Caco-2 (cell line): ENCODE measurements at regions not wholly inside any gene's neighbourhood (a gene's known extent, or its start where the extent isn't known, plus 50 kb on each side); places are given as distances from the start of the nearest gene placed in this dataset.

Source experiments
- BruUV-seq: library from RNA; stranded (reverse); fragments of 400-500 nt; replicated peaks from 2 replicates; lab custom pipeline; 2021; lab: Mats Ljungman, UMichigan
- CTCF ChIA-PET: fragments of 300-600 bp; sonication (Branson Sonifier 250); formaldehyde crosslinking; loops from one replicate; lab custom pipeline; 2022; ENCODE audit warnings: antibody characterized with exemption; lab: Charles Lee
- POLR2A ChIA-PET: fragments of 300-600 bp; sonication (Branson Sonifier 250); formaldehyde crosslinking; loops from one replicate; lab custom pipeline; 2022; ENCODE audit warnings: antibody characterized with exemption; lab: Charles Lee
- DNase-seq, 2 experiments: peaks; one replicate each; pipeline versions ENCODE4 v3.0.0 to v3.0.0-alpha.2; 2020 to 2022
- H3K27me3 ChIP-seq: replicated peaks from 2 replicates; pipeline ENCODE4 v1.6.0; 2011; ENCODE audit warnings: low read length; ENCODE audit not compliant: control insufficient read depth, insufficient read depth
- H3K36me3 ChIP-seq: 2 replicates; pipeline ENCODE4 v1.5.1; 2011; ENCODE audit warnings: low read length; ENCODE audit not compliant: control insufficient read depth, insufficient read depth
- H3K4me1 ChIP-seq: fragments of 250-450 bp; sonication (Bioruptor Pico); 2 replicates; pipeline ENCODE4 v1.5.1; 2020; ENCODE audit warnings: mild to moderate bottlenecking
- H3K4me3 ChIP-seq: 2 replicates; pipeline ENCODE4 v1.5.1; 2011; ENCODE audit warnings: low read depth, mild to moderate bottlenecking, control low read depth, low read length
- H3K9me3 ChIP-seq: fragments of 250-450 bp; sonication (Bioruptor Pico); 2 replicates; pipeline ENCODE4 v1.5.1; 2020; ENCODE audit warnings: mild to moderate bottlenecking, moderate library complexity
- H3K27ac Mint-ChIP-seq: one replicate; pipeline ENCODE4 v1.8.0; 2022; ENCODE audit warnings: mixed read lengths; ENCODE audit not compliant: unreplicated experiment
- H3K27me3 Mint-ChIP-seq: one replicate; pipeline ENCODE4 v1.8.0; 2022; ENCODE audit warnings: mixed read lengths; ENCODE audit not compliant: insufficient read depth, unreplicated experiment
- H3K36me3 Mint-ChIP-seq: one replicate; pipeline ENCODE4 v1.8.0; 2022; ENCODE audit warnings: mild to moderate bottlenecking, mixed read lengths; ENCODE audit not compliant: insufficient read depth, unreplicated experiment
- H3K4me1 Mint-ChIP-seq: one replicate; pipeline ENCODE4 v1.8.0; 2022; ENCODE audit warnings: low read depth, mixed read lengths; ENCODE audit not compliant: unreplicated experiment
- H3K4me3 Mint-ChIP-seq: one replicate; pipeline ENCODE4 v1.8.0; 2022; ENCODE audit warnings: mild to moderate bottlenecking, moderate library complexity, mixed read lengths; ENCODE audit not compliant: unreplicated experiment
- H3K9me3 Mint-ChIP-seq: one replicate; pipeline ENCODE4 v1.8.0; 2022; ENCODE audit warnings: mixed read lengths; ENCODE audit not compliant: unreplicated experiment
- intact Hi-C: fragments of 100-400 bp; cut with micrococcal nuclease; formaldehyde crosslinking; loops from one replicate; pipeline ENCODE4 v1.10.0; 2022; ENCODE audit not compliant: unreplicated experiment
- TF ChIP-seq, protein P1 (sequence below), 2 experiments: fragments of 200-600 bp in 1 of 2; IDR thresholded peaks; 1 replicate in 1 of 2; 2 replicates in 1 of 2; pipeline versions ENCODE4 v1.5.1 to v1.8.0; 2011 to 2022; ENCODE audit warnings: antibody characterized with exemption in 1 of 2, control low read depth in 1 of 2, inconsistent platforms in 1 of 2, low read depth in 1 of 2, low read length in 1 of 2, mild to moderate bottlenecking in 1 of 2, moderate library complexity in 1 of 2; ENCODE audit not compliant: insufficient read depth in 1 of 2, severe bottlenecking in 1 of 2, unreplicated experiment in 1 of 2

DNA sequence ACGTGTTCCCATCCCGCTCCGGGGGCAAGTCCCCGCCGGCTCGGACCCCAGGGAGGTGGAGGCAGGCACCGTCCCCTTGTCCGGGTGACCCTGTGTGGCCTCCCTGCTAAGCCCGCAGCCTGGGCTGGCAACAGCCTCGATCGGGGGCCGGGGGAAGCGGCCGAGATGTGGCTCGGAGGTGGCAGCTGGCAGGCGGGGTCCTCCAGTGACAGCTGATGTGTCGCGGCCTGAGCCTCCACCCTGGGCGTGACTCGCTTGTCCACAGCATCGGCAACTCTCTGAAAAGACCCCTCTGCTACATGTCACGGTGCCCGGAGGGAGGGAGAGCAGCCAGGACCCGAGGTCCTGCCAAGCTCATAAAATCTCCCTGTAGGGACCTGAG is 124.8 kb upstream of the IRX4 start:
- H3K4me1 Mint-ChIP-seq = no peaks in the 10 kb centered on the region
- peaks cover 24% of the 10 kb centered on the region for H3K27me3 Mint-ChIP-seq
- intact Hi-C loops = no loop called here
- Histone ChIP-seq H3K4me1 (no peaks in the 10 kb centered on the region), H3K4me3 (no peak overlapping the region), H3K9me3 (no peaks in the 10 kb centered on the region), H3K36me3 (no peaks in the 10 kb centered on the region), H3K27me3 (peaks cover 1% of the 10 kb centered on the region; the same call in 1 of the 2 replicates)
- POLR2A ChIA-PET = no interaction called here
- DNase-seq = no peak
- no peaks in the 10 kb centered on the region for H3K36me3 Mint-ChIP-seq
- no peak overlapping the region for H3K4me3 Mint-ChIP-seq
- H3K27ac Mint-ChIP-seq = no peak overlapping the region
- TF ChIP-seq, protein P1, sequence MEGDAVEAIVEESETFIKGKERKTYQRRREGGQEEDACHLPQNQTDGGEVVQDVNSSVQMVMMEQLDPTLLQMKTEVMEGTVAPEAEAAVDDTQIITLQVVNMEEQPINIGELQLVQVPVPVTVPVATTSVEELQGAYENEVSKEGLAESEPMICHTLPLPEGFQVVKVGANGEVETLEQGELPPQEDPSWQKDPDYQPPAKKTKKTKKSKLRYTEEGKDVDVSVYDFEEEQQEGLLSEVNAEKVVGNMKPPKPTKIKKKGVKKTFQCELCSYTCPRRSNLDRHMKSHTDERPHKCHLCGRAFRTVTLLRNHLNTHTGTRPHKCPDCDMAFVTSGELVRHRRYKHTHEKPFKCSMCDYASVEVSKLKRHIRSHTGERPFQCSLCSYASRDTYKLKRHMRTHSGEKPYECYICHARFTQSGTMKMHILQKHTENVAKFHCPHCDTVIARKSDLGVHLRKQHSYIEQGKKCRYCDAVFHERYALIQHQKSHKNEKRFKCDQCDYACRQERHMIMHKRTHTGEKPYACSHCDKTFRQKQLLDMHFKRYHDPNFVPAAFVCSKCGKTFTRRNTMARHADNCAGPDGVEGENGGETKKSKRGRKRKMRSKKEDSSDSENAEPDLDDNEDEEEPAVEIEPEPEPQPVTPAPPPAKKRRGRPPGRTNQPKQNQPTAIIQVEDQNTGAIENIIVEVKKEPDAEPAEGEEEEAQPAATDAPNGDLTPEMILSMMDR (IDR thresholded peaks at IDR 0.05; ENCODE audit: insufficient read depth in 1 of 2, low read depth in 1 of 2, low read length in 1 of 2, severe bottlenecking in 1 of 2, unreplicated experiment in 1 of 2) = no peak
- no TSS peak for BruUV-seq
- no peaks in the 10 kb centered on the region for H3K9me3 Mint-ChIP-seq
- CTCF ChIA-PET = no interaction called here

DNA sequence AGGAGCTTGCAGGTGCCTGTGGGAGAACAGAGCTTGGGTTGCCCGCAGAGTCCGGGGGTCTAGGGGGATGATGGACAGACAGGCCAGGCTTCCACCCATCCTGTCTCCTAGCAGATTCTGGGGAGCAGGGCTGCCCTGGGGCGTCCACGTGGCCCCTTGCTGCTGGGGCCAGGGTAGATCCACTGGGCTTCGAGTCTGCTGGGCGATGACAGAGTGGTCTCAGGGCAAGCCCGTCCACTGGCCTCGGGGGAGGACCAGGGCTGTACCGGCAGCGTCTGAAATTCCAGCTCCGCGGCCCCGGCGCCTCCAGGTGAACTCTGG is 124.2 kb upstream of the IRX4 start:
- Mint-ChIP-seq H3K27ac (no peak overlapping the region), H3K9me3 (no peaks in the 10 kb centered on the region), H3K4me1 (no peaks in the 10 kb centered on the region), H3K4me3 (no peak overlapping the region), H3K27me3 (peaks cover 24% of the 10 kb centered on the region), H3K36me3 (no peaks in the 10 kb centered on the region)
- DNase-seq = no peak
- Histone ChIP-seq H3K36me3 (no peaks in the 10 kb centered on the region), H3K27me3 (peaks cover 1% of the 10 kb centered on the region; the same call in 1 of the 2 replicates), H3K4me1 (no peaks in the 10 kb centered on the region), H3K9me3 (no peaks in the 10 kb centered on the region), H3K4me3 (no peak overlapping the region)
- BruUV-seq = no TSS peak
- ChIA-PET CTCF (no interaction called here), POLR2A (no interaction called here)
- TF ChIP-seq, protein P1 (IDR thresholded peaks at IDR 0.05; ENCODE audit: insufficient read depth in 1 of 2, low read depth in 1 of 2, low read length in 1 of 2, severe bottlenecking in 1 of 2, unreplicated experiment in 1 of 2) = no peak
- intact Hi-C loops = no loop called here

GRCh38 chr5:2006193-2006970 is 123.7 kb upstream of the IRX4 start:
- Mint-ChIP-seq H3K27ac (no peak overlapping the region), H3K9me3 (no peaks in the 10 kb centered on the region), H3K27me3 (peaks cover 24% of the 10 kb centered on the region), H3K4me1 (no peaks in the 10 kb centered on the region), H3K36me3 (no peaks in the 10 kb centered on the region), H3K4me3 (no peak overlapping the region)
- H3K4me1 ChIP-seq = no peaks in the 10 kb centered on the region
- peaks cover 1% of the 10 kb centered on the region; the same call in 1 of the 2 replicates for H3K27me3 ChIP-seq
- H3K9me3 ChIP-seq = no peaks in the 10 kb centered on the region
- DNase-seq = no peak
- no peaks in the 10 kb centered on the region for H3K36me3 ChIP-seq
- no TSS peak for BruUV-seq
- ChIA-PET CTCF (no interaction called here), POLR2A (no interaction called here)
- intact Hi-C loops = no loop called here
- TF ChIP-seq, protein P1 (IDR thresholded peaks at IDR 0.05; ENCODE audit: insufficient read depth in 1 of 2, low read depth in 1 of 2, low read length in 1 of 2, severe bottlenecking in 1 of 2, unreplicated experiment in 1 of 2) = no peak
- H3K4me3 ChIP-seq = no peak overlapping the region
